MM.1S (cell line): ENCODE measurements at regions not wholly inside any gene's neighbourhood (a gene's known extent, or its start where the extent isn't known, plus 50 kb on each side); places are given as distances from the start of the nearest gene placed in this dataset.

Source experiments
- EZH2 ChIP-seq: fragments of 300-600 bp; sonication (generic); optimal IDR thresholded peaks from 2 replicates; pipeline ENCODE3; 2017; ENCODE audit warnings: low read depth, mild to moderate bottlenecking, antibody characterized with exemption, low read length, mixed read lengths
- EZH2phosphoT487 ChIP-seq: fragments of 300-600 bp; sonication (generic); IDR thresholded peaks from 2 replicates; pipeline ENCODE4 v1.6.1; 2018; ENCODE audit warnings: antibody characterized with exemption, low read length
- TF ChIP-seq, protein P1 (sequence below): fragments of 300-600 bp; sonication (generic); IDR thresholded peaks from 2 replicates; pipeline ENCODE4 v1.5.1; 2016; ENCODE audit warnings: antibody characterized with exemption, low read length, mixed read lengths

DNA sequence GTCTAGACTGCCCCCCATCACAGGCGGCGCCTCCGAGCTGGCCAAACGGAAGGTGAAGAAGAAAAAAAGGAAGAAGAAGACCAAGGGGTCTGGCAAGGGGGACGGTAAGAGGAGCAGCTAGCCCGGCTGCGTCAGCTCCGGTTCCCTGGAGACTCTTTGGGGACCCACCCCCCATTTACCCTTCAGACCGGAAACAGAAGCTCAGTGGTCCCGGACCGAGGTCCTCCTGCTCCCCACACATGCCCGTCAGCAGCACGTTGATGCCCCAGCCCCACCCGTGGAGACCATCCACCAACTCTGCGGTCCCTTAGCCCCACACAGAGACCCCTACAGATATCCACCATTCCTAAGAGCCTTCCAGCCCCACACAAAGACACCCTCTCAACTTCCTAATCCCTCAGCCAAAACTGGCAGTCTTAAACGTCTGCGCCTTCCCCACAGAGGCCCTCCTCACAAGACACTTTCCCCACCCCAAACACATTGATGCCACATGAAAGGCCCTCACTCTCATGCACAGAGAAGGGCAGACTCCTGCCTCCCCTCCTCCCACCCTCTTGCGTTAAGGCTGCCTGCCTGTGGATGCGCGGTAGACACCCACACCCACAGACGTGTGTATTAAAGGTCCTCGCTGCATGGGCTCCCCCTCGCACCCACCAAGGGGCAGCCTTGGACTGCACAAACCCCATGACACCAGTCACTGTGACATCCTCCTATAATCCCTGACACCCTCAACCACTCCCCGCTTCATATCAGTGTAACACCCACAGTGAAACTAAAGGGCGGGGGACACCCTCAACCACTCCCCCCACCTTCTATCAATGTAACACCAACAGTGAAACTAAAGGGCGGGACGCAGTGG, 58.2 kb upstream of the RPH3AL start:
- TF ChIP-seq, protein P1, sequence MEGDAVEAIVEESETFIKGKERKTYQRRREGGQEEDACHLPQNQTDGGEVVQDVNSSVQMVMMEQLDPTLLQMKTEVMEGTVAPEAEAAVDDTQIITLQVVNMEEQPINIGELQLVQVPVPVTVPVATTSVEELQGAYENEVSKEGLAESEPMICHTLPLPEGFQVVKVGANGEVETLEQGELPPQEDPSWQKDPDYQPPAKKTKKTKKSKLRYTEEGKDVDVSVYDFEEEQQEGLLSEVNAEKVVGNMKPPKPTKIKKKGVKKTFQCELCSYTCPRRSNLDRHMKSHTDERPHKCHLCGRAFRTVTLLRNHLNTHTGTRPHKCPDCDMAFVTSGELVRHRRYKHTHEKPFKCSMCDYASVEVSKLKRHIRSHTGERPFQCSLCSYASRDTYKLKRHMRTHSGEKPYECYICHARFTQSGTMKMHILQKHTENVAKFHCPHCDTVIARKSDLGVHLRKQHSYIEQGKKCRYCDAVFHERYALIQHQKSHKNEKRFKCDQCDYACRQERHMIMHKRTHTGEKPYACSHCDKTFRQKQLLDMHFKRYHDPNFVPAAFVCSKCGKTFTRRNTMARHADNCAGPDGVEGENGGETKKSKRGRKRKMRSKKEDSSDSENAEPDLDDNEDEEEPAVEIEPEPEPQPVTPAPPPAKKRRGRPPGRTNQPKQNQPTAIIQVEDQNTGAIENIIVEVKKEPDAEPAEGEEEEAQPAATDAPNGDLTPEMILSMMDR: no peak
- no peak for TF ChIP-seq EZH2
- TF ChIP-seq EZH2phosphoT487: no peak
